Suprapubic skin (tissue), 4 donors: ENCODE measurements at regions not wholly inside any gene's neighbourhood (a gene's known extent, or its start where the extent isn't known, plus 50 kb on each side); places are given as distances from the start of the nearest gene placed in this dataset.

Source experiments
- EP300 ChIP-seq: sonication (generic); formaldehyde crosslinking; IDR thresholded peaks from one replicate; pipeline ENCODE4 v1.6.1; 2017; ENCODE audit warnings: antibody characterized with exemption
- POLR2A ChIP-seq, 2 donors: fragments of 450-650 bp; IDR thresholded peaks; one replicate each; pipeline ENCODE4 v1.6.1; 2017; ENCODE audit warnings: antibody characterized with exemption in 2 of 2, mild to moderate bottlenecking in 2 of 2, moderate library complexity in 2 of 2
- POLR2AphosphoS5 ChIP-seq, 3 donors: sonication (generic); formaldehyde crosslinking; IDR thresholded peaks; one replicate each; pipeline ENCODE4 v1.6.1; 2017; ENCODE audit warnings: antibody characterized with exemption in 3 of 3
- TF ChIP-seq, protein P1 (sequence below), 2 donors: fragments of 200-600 bp in 1 of 2; fragments of 450-650 bp in 1 of 2; sonication (generic) in 1 of 2; IDR thresholded peaks; one replicate each; pipeline ENCODE4 v1.5.1; 2016 to 2019; ENCODE audit warnings: antibody characterized with exemption in 2 of 2, mild to moderate bottlenecking in 1 of 2, moderate library complexity in 1 of 2

DNA sequence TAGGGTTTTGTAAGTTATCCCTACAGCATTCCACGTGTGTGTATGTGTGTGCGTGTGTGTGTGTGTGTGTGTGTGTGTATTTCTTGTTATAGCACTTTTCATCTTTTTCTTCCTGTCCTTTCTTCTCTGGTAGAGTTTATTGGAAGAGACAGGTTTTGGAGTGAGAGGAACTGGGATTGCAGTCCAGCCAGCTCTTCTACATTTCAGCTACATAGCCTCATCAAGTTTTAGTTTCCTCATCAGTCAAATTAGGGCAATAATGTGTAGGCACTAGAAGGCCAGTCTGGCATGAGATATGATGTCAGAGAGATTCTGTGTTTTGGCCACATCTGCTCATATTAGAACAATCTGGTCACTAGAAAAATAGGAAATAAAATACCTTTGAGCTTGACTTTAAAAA lies 1283.5 kb upstream of the TENM4 start:
- TF ChIP-seq, protein P1, sequence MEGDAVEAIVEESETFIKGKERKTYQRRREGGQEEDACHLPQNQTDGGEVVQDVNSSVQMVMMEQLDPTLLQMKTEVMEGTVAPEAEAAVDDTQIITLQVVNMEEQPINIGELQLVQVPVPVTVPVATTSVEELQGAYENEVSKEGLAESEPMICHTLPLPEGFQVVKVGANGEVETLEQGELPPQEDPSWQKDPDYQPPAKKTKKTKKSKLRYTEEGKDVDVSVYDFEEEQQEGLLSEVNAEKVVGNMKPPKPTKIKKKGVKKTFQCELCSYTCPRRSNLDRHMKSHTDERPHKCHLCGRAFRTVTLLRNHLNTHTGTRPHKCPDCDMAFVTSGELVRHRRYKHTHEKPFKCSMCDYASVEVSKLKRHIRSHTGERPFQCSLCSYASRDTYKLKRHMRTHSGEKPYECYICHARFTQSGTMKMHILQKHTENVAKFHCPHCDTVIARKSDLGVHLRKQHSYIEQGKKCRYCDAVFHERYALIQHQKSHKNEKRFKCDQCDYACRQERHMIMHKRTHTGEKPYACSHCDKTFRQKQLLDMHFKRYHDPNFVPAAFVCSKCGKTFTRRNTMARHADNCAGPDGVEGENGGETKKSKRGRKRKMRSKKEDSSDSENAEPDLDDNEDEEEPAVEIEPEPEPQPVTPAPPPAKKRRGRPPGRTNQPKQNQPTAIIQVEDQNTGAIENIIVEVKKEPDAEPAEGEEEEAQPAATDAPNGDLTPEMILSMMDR (IDR thresholded peaks at IDR 0.05), result no peak
- TF ChIP-seq POLR2A (IDR thresholded peaks at IDR 0.05), result no peak
- TF ChIP-seq POLR2AphosphoS5 (IDR thresholded peaks at IDR 0.05), result no peak
- no peak for TF ChIP-seq EP300
